Activated naive CD4-positive, alpha-beta T cell (primary cell): ENCODE measurements at regions not wholly inside any gene's neighbourhood (a gene's known extent, or its start where the extent isn't known, plus 50 kb on each side); places are given as distances from the start of the nearest gene placed in this dataset.

ENCODE experiments used
- DNase-seq, 4 experiments: peaks; one replicate each; lab custom pipeline; 2025; lab: John Stamatoyannopoulos, UW

DNA sequence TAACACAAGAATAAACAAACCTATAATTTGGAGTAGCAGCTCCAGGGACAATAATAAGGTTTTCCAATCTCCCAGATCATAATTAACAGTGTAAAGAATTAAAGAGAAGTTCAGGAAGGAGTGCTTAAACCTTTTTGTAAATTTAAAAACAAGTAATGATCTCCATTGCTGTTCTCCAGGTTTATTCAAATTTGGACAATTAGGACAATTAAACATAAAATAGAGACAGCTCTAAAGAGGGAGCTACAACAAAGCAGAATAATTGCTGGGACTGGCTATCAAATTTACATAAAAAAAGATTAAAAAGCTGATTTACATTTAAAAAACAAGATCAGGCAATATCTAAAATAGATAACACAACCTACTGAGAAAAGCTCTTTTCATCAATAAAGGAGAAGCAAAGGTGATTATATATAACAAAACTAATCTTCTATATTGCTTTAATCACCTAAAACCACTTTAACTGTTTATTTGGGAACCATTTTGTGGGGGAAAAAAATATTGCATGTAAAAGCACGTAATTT lies 80.1 kb upstream of the CREB1 start:
- DNase-seq, result no peak

DNA sequence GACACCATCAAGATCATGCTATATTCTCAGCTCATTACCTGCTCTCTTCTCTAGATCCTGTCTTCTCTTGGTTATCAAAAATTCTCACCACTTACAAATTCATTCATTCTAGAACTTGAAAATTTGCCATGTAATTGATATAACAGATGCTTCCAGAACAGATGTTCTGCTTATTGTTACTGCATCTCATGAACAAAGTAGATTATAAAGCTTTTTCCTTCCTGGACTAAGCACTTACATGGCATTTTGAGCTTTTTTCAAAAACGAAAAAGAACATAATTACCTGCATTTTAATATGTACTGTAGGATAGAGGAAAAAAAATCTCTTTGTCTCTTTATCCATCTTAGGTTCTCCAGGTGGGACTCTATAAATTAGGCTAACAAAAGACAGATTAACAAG lies 79.6 kb upstream of the CREB1 start:
- no peak for DNase-seq

DNA sequence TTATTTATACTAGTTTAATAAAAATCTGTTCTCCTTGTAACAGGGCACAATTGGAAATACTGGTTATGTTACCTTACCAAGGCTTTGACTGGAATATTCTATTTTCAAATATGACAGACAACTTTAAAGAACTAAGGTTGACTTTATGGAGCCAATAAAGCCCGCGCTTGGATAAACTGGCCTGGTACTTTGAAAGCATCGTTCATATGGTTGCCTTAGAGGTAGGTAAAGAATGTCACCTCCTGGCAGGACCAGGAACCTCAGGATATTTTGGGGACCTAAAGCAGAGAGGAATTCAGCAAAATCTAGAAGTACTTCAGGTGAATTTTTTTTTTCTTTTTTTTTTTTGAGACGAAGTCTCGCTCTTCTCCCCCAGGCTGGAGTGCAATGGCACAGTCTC lies 71.2 kb upstream of the CREB1 start:
- no peak for DNase-seq

DNA sequence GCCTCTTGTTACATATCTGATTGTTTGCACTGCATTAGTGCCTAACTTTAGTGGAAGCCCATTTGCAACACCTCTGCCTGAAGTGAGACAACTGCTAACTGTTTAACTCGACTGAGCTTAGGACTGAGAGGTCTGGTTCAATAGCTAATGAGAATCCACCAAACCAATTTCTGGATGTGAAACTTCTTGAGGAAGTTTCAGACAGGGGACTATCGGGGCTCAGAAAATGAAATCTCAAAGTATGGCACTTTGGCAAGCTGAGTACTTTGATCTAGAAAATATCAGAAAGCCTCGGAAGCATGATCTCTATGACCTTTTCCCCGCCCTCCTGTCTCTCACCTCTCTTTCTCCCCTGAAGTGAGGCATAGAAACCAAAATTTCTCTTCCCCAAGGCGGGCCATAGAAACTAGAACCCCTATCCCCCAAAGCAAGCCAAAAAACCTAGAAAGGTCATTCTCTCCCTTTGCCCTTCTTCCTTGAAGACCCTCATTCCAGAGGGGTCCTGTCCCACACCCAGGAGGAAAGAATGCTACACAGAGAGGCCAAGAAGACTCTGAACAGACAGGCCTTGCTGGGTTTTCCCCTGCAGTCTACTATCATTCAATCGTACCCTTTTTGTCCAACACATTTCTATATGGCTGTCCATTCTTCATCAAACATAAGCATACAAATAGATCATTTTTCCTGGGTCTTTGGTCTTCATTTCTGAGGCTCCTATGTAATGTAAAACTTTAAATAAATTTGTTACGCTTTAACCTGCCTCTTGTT lies 69.6 kb upstream of the CREB1 start:
- no peak for DNase-seq

DNA sequence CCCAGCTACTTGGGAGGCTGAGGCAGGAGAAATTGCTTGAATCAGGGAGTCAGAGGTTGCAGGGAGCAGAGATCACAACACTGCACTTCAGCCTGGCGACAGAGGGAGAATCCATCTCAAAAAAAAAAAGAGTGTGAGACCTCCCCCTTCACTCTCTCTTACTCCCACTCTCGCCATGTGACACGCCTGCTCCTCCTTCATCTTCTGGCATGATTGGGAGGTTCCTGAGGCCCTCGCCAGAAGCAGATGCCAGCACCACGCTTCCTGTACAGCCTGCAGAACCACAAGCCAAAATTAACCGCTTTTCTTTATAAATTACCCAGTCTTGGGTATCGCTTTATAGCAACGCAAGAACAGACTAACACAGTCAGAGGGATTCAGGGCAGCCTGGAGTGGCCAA lies 66.3 kb upstream of the CREB1 start:
- no peak for DNase-seq

DNA sequence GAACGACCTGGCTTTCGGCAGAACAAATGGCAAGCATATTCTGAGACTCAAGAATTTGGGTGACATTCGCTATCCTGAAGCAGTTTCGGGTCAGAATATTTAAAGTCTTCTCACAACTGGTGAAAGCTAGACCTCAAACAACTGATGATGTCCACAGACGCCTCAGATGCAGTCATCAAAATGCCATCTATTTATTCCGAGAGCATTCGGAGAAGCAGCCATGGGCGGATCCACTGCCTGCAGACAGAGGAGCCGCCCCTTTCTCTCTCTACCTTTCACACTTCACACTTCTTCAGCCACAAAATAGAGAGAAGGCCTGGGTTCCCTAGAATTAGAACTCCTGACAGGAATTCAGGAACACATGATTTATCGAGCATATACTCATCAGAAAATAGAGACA lies 65.8 kb upstream of the CREB1 start:
- DNase-seq, result no peak

DNA sequence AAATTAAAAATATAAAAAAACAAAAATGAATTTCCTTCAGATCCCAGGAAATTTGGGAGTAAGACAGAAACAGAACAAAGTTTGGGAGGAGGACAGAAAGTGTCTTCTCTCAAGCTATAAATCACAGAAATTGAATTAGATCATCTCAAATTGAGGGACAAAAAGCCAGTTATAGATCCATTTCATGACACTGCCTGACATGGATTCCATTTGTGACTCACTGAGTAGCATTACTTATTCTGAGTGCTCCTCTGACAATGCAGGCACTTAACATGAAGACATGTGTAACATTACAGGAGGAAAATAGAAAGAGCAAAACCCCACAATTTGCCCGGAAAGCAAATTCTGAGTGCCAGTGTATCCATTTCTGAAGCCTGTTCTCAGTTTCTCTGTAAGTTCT lies 63.9 kb upstream of the CREB1 start:
- no peak for DNase-seq

DNA sequence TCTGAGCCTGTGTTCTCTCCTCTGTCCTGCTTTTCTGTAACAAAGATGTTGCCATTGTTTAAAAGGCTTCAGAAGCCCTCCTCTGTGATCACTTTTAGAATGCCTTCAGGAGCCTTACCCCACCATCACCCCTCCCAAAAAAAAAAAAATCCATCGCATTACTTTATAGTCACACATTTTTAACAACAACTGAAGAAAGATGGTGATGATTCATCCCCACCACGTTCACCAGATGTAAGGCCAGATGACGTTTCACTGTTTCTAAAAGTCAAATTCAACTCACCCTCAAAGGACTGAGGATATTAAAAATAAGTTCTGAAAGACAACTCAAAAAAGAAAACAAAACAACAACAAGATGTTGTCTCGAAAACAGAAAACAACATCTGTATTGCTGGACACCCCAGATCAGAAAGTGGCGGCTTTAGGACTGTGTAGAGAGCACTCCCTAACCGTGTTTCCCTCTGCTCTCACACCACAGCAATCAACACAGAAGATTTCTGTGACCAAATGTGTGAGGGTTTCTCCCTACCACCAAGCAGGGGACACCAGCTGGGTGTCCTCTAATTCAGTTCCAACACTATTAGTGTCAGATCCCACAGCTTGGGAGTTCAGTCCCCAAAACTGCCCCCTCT lies 61.9 kb upstream of the CREB1 start:
- DNase-seq, result no peak

DNA sequence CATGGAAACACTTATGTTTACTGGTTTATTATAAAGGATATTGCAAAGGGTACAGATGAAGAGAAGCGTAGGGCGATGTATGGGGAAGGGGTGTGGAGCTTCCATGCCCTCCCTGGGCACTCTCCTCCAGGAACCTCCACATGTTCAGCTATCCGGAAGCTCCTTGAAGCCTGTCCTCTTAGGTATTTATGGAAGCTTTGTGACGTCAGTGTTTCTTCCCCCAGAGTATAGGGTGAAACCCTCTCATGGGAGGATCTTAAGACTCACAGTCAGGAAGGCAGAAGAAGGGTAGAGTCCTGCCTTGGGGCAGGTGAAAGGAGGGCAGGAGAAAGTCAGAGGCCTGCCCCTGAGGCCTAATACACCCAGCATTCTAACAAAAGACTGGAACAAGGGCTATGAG lies 61.3 kb upstream of the CREB1 start:
- DNase-seq, result no peak

DNA sequence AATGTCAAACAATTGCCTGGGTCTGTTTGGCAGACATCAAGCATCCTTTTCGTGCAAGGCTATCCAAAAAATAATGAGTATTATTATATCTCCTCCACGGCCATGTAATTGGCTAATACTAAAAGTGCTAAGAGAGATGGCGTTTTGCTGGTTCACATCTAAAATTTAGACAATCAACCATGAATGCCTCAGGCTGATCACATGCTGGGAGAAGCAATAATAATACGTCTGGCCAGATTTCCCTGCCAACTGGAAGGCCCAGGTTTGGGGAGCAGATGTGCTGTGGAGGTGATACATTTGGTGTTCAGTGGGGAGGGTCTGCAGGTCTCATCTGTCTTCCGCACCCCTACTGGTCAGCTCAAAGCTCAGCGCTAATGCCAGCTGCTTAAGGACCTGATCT lies 60.3 kb upstream of the CREB1 start:
- DNase-seq, result no peak

DNA sequence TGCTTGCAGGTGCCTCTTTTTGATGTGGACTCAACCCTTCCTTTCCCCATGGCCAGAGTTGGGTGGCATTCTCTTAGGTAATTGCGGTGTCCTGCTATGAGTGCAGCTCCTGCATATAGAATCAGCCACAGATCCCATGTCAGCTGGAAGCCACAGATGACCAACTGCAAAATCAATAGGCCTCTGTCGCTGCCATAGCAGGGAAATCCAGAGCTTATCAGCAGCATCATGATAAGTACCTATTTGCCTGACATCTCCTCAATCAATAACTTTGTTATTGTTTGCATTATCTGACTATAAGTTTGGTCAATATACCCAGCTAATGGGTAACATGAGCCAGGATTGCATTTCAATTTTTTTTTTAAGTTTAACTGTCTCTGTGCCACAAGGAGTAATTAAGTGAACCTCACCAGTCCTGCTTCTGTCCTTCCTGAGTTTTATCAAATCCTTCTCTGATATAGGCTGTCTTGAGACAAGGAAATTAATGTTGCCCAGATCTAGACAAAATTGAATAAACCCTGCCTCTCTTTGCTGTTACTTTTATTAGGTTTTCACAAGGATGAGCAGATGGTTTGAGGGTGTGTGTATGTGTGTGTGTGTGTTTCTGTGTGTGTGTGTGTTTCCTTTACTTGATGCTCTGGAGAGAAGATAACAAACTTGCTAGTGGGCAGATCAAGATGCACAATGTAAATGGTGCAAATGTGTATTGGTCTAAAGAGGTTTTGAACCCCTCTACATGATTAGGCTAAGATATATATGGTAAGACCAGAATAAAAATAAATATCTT lies 59.6 kb upstream of the CREB1 start:
- DNase-seq, result no peak

DNA sequence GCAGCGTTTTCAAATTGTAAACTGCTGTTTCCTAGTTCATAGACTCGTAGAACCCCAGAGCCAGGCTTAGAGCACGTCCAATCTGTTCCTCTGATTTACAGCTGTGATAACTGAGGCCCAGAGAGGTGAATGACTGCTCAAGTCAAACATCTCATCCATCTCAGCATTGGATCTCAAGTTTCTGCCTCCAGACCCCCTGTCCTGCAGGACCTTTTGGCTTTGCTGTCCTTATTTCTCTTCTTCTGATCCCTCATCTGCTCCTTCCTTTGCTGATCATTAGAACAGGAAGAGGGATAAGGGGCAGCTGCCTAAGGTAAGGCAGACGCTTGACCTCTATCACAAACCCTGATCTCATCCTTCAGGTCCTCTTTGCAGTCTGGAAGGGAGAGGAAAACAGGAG lies 58.5 kb upstream of the CREB1 start:
- no peak for DNase-seq

DNA sequence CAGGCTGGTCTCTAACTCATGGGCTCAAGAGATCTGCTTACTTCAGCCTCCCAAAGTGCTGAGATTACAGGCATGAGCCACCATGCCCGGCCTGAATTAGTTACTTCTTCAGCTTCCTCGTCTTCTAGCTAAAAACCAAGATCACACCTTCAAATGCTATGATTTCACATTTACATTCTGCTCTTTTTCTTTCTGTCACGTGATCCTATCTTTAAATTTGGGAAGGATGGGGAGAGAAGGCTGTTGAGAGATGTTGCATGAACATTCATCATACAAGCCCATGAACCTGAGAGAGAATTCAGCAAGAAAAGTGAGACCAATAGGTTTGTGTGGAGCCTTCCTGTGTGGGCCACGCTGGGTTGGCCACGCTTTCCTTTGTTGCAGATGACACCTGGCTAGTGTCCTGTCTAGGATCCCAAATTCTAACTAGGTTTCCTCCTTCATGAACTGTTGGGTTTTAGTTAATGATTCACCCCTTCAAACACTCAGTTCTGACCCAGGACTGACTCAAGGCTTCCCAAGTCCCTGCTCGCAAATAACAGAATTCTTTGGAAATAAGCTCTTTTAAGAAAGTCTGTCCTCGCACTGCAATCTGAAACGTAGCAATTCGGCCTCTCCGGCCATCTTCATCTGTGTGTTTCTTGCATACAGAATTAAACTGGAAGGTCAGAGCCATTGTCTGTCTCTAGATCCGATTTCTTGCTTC lies 57.3 kb upstream of the CREB1 start:
- DNase-seq, result no peak

DNA sequence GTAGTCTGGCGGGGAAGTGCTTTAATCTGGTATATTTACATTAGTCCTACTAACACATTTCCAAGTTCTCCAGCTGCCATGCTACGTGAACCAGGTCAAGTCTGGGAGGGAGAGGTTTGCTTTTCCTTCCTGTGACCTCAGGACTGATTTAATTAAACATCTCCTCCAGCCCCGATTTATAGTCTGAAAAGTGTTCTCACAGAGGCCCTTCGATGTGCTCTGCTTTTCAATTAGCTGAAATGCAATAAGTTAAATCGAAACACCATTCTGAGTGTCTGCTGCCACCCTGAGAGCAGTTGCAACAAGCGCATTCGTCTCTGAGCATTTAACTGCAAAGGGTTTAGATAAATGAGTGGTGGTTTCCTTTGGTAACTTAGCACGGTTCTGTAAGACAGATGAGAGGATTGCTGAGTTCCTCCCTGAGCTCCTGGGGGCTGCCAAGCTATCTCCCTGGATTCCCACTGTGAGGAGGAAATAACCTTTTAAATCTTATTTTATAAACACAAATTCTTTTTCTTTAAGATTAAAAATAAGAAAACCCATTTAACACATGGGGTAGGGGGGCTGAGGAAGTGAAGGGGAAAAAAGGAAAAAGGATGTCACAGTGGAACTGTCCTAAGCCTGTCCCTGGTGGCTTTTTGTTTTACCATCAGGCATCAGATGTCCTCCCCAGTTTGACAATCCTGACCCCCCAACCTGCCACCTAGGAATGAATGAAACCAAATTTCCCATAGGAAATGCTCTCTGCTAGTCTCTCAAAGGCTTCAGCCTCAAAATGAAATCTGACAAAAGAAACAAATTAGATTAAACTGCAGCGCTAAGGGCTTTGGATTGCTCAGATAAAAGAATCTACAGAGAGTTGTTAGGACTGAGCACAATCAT lies 56.5 kb upstream of the CREB1 start:
- peak in 1 of 4 experiments; percentile 2 for DNase-seq

DNA sequence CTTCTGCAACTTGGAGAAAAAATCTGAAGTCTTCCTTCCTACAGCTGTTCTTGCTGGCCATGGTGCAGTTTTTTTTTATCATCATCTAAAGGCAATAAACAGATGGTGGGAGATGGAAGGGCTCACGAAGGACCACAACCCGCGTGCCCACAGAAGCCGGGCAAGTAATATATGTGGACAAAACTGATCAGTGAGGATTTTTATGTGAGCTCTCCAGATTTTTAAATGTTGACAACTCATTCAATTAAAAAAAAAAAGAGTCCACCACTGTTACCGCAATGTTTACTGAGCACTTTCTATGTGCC lies 55.9 kb upstream of the CREB1 start:
- no peak for DNase-seq

DNA sequence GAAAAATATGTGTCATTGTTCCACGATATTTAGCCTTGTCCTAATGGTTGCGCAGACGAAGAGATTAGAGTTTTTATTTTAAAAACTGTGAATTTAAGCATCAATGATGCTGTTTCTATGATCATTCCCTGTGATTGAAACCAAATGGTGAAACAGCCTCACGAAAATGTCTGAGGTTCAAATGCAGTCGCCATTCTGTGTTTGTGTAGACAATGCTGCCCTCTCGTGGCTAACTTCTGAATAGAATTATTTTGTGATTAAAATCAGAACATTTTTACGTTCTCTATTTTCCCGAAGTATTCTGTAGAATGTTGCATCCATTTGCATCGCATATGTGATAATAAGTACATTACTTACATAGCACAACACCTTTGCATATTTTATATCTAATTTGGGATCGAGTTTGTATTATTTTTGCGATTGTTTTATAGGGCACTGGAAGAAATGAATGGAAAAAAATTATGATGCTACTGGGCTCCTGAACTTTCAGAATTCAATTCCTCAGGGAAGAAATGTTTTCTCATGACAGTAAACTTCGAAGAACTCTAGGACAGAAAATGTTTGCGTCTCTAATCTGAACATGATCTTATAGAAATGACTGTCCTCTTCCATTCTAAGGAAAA lies 54.8 kb upstream of the CREB1 start:
- DNase-seq, result peak in 2 of 4 experiments; percentile 5 to 11

DNA sequence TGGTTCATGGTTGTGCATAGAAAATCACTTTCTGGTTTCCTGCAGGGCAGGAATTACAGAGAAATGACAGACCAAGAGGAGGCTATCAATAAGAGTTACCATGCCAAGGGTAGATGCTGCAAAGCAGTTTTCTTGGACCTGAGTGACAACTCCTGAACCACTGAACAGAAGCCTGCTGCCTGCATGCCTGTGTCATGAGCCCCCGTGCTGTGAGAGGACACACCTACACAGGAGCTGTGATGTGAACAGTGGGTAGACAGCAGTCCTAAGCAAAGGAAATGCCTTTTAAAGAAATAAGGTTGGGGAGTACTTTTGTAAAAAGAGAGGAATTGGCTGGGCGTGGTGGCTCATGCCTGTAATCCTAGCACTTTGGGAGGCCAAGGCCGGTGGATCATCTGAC lies 54.2 kb upstream of the CREB1 start:
- DNase-seq, result no peak

DNA sequence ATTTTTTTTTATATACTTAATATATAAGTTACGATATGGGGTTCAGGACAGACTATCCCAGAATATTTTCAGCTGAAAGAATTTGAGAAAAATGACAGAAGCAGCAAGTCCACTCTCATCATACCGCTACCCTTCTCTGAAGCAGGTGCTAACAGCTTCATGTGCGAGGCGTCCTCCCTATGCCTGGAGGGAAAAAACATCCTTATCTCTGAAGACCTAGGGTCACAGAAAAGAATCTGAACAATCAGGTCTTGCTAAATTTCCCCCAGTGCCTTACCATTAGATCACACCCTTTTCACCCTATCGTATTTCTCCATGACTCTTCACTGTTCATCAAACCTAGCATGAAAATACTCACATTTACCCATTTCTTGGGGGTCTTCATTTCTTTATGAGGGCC lies 51.9 kb upstream of the CREB1 start:
- no peak for DNase-seq

DNA sequence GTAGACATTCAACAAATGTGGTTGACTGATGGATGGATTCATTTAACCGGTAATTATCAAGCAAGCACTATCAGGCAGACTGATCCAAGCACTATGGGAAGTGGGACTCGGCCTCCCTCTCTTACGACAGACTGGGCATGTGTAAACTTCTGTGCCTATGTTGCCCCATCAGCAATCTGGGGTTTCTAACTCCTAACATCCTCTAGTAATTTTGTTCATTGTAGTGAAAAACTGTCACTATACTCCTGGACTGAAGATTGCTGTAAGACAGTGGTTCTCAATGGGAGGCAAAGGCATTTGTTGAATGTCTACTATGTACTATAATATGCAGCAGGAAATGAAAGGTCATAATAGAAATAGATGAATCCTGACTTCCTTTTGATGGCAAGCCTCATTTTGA lies 51.2 kb upstream of the CREB1 start:
- DNase-seq, result no peak

DNA sequence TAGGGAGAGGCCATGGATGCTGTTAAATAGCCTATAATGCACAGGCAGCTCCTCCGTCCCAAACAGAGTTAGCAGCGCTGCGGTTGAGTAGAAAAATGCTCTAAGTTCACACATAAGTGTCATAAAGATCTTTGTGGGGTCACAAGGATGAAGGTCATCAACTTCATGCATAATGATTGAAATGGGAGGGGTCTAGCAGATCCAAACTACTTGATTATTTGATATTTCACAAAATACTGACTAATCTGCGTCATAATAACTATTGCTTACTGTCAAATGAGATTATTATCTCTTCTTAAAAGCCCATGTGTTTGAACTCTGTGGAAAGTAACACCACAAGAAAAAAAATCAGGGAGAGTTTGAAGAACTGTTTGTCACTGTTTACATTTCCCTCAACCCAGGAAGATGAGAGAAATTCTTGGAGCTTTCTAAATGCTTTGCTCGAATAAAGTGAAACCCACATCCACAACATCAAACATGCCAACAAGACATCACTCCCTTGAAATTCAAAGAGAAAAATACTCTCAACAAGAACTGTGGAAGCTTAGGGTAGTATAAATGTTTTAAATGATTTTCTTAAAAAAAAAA lies 50.5 kb upstream of the CREB1 start:
- no peak for DNase-seq
